Middle frontal gyrus (tissue), 1 donor: ENCODE measurements at regions not wholly inside any gene's neighbourhood (a gene's known extent, or its start where the extent isn't known, plus 50 kb on each side); places are given as distances from the start of the nearest gene placed in this dataset.
"Not testable (repeated sequence)": the region's sequence is repeated elsewhere in the genome, so short reads cannot be mapped to it uniquely, and the experiment has no call there.

Experiments
- DNase-seq: peaks from one replicate; pipeline ENCODE4 v3.0.0-alpha.2; 2015; ENCODE audit warnings: low spot score; ENCODE audit errors: extremely low spot score

- no peak for DNase-seq
Measured at GRCh38 chr18:78246588-78246987, 733.0 kb upstream of the SALL3 start.

- DNase-seq: no peak
Measured at GRCh38 chr18:78247615-78248289, 731.9 kb upstream of the SALL3 start.

GRCh38 chr18:78255013-78255412, 724.6 kb upstream of the SALL3 start:
- no peak for DNase-seq

GRCh38 chr18:78268226-78268988, 711.2 kb upstream of the SALL3 start:
- DNase-seq: no peak

- DNase-seq: no peak
Measured at GRCh38 chr18:78271790-78272189, 707.8 kb upstream of the SALL3 start.

- DNase-seq: no peak
Measured at GRCh38 chr18:78273876-78274275, 705.7 kb upstream of the SALL3 start.

GRCh38 chr18:78283425-78283824, 696.2 kb upstream of the SALL3 start:
- not testable (repeated sequence) for DNase-seq

GRCh38 chr18:78292618-78293380, 686.8 kb upstream of the SALL3 start:
- no peak for DNase-seq

GRCh38 chr18:78293540-78293939, 686.1 kb upstream of the SALL3 start:
- no peak for DNase-seq

- no peak for DNase-seq
Measured at GRCh38 chr18:78293940-78294541, 685.6 kb upstream of the SALL3 start.

GRCh38 chr18:78295262-78295661, 684.4 kb upstream of the SALL3 start:
- no peak for DNase-seq

GRCh38 chr18:78296166-78296565, 683.5 kb upstream of the SALL3 start:
- no peak for DNase-seq

GRCh38 chr18:78297048-78297447, 682.6 kb upstream of the SALL3 start:
- DNase-seq: no peak

- no peak for DNase-seq
Measured at GRCh38 chr18:78303519-78304191, 676.0 kb upstream of the SALL3 start.

GRCh38 chr18:78304192-78305164, 675.1 kb upstream of the SALL3 start:
- no peak for DNase-seq

GRCh38 chr18:78305789-78306188, 673.8 kb upstream of the SALL3 start:
- no peak for DNase-seq

- DNase-seq: no peak
Measured at GRCh38 chr18:78309307-78309706, 670.3 kb upstream of the SALL3 start.

GRCh38 chr18:78309924-78310323, 669.7 kb upstream of the SALL3 start:
- no peak for DNase-seq

- no peak for DNase-seq
Measured at GRCh38 chr18:78319264-78319663, 660.4 kb upstream of the SALL3 start.

GRCh38 chr18:78319961-78320360, 659.7 kb upstream of the SALL3 start:
- DNase-seq: no peak
